ENCODE measurements at regions not wholly inside any gene's neighbourhood (a gene's known extent, or its start where the extent isn't known, plus 50 kb on each side); places are given as distances from the start of the nearest gene placed in this dataset.
"Not testable (repeated sequence)": the region's sequence is repeated elsewhere in the genome, so short reads cannot be mapped to it uniquely, and the experiment has no call there.

GRCh38 chr9:75672478-75672877, 218.0 kb upstream of the PCSK5 start:
- H3K4me3 ChIP-seq (ENCODE audit: control insufficient read depth, low read depth, low read length): no peak overlapping the region
- no peak for DNase-seq (ENCODE audit: low read depth)
- no peak for TF ChIP-seq CTCF (IDR thresholded peaks at IDR 0.05; ENCODE audit: control insufficient read depth, insufficient read depth, low read depth, low read length, missing control alignments)

GRCh38 chr9:75683591-75683990, 206.9 kb upstream of the PCSK5 start:
- no peak for DNase-seq (ENCODE audit: low read depth)
- no peak overlapping the region for H3K4me3 ChIP-seq (ENCODE audit: control insufficient read depth, low read depth, low read length)
- no peak for TF ChIP-seq CTCF (IDR thresholded peaks at IDR 0.05; ENCODE audit: control insufficient read depth, insufficient read depth, low read depth, low read length, missing control alignments)

- no peak overlapping the region for H3K4me3 ChIP-seq (ENCODE audit: control insufficient read depth, low read depth, low read length)
- TF ChIP-seq CTCF (IDR thresholded peaks at IDR 0.05; ENCODE audit: control insufficient read depth, insufficient read depth, low read depth, low read length, missing control alignments): no peak
- no peak for DNase-seq (ENCODE audit: low read depth)
Observed at GRCh38 chr9:75685062-75685461, 205.4 kb upstream of the PCSK5 start.

- DNase-seq (ENCODE audit: low read depth): no peak
- H3K4me3 ChIP-seq (ENCODE audit: control insufficient read depth, low read depth, low read length): no peak overlapping the region
- TF ChIP-seq CTCF (IDR thresholded peaks at IDR 0.05; ENCODE audit: control insufficient read depth, insufficient read depth, low read depth, low read length, missing control alignments): no peak
Observed at GRCh38 chr9:75687359-75687953, 203.0 kb upstream of the PCSK5 start.

- not testable (repeated sequence) for DNase-seq (ENCODE audit: low read depth); H3K4me3 ChIP-seq (ENCODE audit: control insufficient read depth, low read depth, low read length)
Observed at GRCh38 chr9:75690551-75690950, 199.9 kb upstream of the PCSK5 start.

GRCh38 chr9:75691408-75691807, 199.1 kb upstream of the PCSK5 start:
- no peak overlapping the region for H3K4me3 ChIP-seq (ENCODE audit: control insufficient read depth, low read depth, low read length)
- TF ChIP-seq CTCF (IDR thresholded peaks at IDR 0.05; ENCODE audit: control insufficient read depth, insufficient read depth, low read depth, low read length, missing control alignments): no peak
- no peak for DNase-seq (ENCODE audit: low read depth)

GRCh38 chr9:75692309-75692708, 198.2 kb upstream of the PCSK5 start:
- no peak for DNase-seq (ENCODE audit: low read depth)

More at GRCh38 chr9:75692309-75692708, 198.2 kb upstream of the PCSK5 start:
- H3K4me3 ChIP-seq (ENCODE audit: control insufficient read depth, low read depth, low read length): no peak overlapping the region
- no peak for TF ChIP-seq CTCF (IDR thresholded peaks at IDR 0.05; ENCODE audit: control insufficient read depth, insufficient read depth, low read depth, low read length, missing control alignments)
